HG02798 (cell line): ENCODE measurements at regions not wholly inside any gene's neighbourhood (a gene's known extent, or its start where the extent isn't known, plus 50 kb on each side); places are given as distances from the start of the nearest gene placed in this dataset.
"Not testable (repeated sequence)": the region's sequence is repeated elsewhere in the genome, so short reads cannot be mapped to it uniquely, and the experiment has no call there.

Experiments used
- ATAC-seq: cut with Tn5 transposase; IDR thresholded peaks from one replicate; pipeline ENCODE4 v1.9.1; 2021; ENCODE audit warnings: mild to moderate bottlenecking; ENCODE audit not compliant: unreplicated experiment, poor library complexity

GRCh38 chr13:66154976-66155375 lies 1075.2 kb downstream of the PCDH9 start:
- ATAC-seq = no peak

- ATAC-seq = no peak
These were observed 1075.8 kb downstream of the PCDH9 start for GRCh38 chr13:66154354-66154753.

DNA sequence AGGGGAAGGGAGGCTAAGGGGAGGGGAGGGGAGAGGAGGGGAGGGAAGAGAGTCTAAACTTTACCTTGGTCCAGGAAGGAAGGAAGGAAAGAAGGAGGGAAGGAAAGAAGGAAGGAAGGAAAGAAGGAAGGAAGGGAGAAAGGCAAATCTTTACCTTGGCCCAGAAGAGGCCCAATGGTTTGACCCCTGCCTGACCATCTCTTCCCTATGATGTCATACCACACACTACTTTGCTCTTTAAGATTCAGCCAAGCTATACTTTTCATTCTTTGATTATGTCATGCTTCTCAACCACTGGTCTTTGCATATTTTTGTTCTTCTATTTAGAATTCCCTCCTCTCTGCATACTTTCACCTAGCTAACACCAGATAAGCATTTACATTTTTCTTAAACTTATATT lies 1077.5 kb downstream of the PCDH9 start:
- no peak for ATAC-seq

DNA sequence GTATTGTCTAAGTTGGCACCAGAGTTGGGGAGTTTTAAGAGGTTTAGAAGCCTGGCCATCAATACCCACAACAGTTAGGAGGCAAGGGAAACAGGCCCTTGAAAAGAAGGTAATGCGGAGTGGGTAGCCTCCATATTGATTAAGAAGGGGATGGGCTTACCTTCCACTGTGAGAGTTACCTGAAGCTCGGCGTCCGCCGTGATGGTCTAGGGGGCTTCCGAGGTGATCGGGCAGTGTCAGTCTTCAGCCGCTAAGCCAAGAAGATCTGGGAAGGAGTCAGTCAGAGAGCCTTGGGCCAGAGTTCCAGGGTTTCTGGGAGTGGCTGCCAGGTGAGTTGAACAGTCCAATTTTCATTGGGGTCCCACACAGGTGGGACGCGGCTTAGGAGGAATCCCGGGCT lies 1085.8 kb downstream of the PCDH9 start:
- not testable (repeated sequence) for ATAC-seq

GRCh38 chr13:66139701-66140100 lies 1090.4 kb downstream of the PCDH9 start:
- peak; percentile 19 for ATAC-seq

DNA sequence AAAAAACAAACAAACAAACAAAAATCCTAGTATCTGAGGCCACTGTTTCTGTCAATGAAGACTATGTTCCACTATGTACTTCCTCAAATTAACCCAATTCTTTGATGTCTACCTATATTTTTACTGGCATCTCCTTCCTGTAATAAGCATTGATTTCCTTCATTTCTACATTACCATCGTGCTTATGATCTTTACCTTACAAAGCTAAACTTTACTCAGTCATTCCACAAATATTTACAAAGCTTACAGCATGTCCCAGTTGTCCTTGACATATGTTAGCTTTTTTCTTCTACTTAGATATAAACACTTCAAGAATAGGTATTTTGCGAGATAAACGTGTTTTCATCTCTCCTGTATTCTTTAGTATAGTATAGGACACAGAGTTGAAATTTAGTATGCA lies 1090.9 kb downstream of the PCDH9 start:
- no peak for ATAC-seq

- peak; percentile 91 for ATAC-seq
These were observed 1091.8 kb downstream of the PCDH9 start for GRCh38 chr13:66138172-66138811.

DNA sequence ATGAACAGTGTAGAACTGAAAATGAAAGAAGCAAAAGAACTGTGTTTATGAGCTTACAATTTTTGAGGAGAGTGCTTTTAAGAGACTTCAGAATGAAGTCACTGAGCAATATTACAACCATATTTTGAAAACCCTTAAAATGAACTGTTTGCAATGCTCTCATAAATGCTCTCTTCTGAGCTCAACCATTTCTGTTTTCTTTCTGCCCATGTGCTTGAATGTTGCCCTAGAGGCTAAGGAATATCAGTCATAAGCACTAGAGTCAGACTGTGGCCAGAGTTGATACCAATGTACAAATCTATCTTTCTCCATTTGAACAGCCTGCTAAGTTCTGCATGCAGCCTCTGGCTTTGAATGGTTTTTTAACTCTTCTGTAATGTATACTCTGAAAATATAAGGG lies 1092.8 kb downstream of the PCDH9 start:
- peak; percentile 24 for ATAC-seq

- ATAC-seq = peak; percentile 95
These were observed 1101.4 kb downstream of the PCDH9 start for GRCh38 chr13:66128692-66129269.

- ATAC-seq = peak; percentile 28
These were observed 1101.9 kb downstream of the PCDH9 start for GRCh38 chr13:66128201-66128600.

- no peak for ATAC-seq
These were observed 1112.6 kb downstream of the PCDH9 start for GRCh38 chr13:66117563-66117962.

DNA sequence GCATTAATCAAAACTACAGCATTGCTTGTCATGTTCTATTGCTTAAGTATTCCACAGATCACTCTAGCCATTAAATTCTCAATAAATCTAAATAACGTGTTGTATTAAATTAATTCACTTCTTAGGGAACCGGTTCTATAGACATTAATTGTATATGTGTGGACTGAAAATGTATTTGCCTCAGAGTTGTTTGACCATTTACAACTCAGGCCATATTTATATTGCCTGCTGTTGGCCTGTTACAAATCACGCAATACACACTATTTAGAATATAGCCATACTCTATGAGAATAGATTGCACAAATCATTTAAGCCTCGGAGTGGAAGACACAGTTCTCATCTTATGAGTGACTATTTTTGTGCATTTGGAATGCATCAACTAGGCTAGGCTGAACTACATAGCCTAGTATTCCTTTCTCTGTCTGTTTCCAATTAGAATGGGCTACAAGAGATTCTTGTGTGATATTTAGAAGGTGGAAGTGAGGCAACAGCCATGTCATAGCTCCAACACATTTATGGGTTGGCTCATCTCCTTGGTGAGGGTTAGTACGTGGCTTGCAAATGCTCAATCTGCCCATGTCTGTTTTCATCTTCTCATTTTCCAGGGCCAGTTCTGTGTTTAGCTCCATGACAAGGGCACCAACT lies 1116.1 kb downstream of the PCDH9 start:
- no peak for ATAC-seq

GRCh38 chr13:66111628-66112027 lies 1118.5 kb downstream of the PCDH9 start:
- ATAC-seq = no peak

DNA sequence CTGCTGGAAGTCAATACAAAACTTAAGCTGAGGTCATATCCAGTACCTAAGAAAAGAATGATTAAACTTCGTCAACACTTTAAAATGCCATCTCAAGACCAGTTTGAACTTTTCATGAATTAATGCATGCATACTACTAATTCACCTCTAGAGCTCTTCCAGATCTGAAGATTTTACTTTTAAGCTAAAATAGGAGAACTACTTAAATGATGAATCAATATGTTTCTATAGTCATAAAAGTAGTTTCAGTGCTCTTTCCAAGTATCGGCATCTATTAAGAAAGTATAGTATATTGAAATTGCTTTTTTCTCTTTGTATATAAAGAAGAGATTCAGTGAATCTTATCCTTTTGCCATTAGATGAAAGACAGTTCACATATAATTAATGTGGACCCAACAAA lies 1123.9 kb downstream of the PCDH9 start:
- ATAC-seq = no peak

DNA sequence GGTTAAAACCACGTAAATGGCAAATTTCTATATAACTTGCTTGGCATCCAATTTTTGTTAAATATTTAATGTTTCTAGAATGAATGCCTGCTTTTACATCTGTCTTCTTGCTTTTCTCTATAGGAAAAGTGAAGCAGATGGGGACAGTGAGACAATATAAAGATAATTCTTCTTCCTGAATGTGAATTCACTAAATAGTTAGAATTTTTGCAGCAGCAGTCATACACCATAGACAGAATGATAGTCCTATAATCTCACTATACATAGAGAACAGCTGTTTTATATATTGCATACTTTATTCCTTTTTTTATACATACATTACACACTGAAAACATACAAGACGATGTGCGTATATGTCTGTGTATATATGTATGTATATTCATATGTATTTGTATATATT lies 1127.3 kb downstream of the PCDH9 start:
- no peak for ATAC-seq

- no peak for ATAC-seq
These were observed 1130.3 kb downstream of the PCDH9 start for GRCh38 chr13:66099825-66100224.

DNA sequence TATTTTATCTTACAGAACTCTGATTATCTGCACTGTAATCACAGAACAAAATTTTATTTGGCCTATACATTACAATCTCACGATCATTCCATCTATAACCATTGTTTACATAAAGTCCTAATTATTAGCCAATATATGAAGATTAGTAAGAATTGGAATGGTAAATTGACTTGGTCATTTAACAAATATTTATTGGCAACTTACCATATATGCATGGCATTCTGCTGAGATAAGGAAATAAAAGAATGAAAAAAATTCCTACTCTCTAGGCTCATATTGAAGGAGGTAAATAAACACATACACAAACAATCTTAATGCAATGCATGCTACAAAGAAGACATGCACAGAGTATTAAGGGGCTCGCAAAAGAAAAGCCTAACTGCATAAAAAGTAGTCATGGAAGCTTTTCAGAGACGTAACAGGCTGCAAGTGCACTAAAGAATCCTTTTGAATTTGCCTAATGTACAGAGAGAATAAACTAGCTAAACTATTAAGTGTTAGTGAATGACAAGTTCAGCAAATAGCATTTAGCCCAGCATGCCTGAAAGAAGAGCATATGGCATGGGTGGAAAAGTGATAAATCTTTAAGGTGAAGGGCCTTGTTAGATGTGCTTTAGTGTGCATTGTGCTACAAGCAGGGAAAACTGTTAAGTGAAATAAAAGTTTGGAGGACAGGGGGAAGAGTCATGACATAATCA lies 1131.1 kb downstream of the PCDH9 start:
- ATAC-seq = no peak

DNA sequence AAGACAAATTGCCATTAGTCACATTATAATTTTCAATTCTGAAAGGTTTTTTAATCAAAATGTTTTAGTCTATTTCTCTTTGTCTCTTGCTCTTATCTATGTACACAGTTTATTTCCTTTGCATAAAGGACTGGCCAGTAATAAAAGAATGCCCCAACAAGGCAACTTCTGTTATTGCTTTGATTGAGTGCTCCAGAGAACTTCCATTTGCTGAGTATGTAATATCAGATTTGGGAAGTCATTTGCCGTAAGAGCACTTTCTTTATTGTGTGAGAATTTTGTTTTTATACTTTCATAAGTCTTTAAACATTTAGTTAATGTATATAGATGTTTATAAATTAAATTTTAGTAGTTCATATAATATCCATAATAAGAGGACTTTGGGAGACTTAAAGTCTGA lies 1140.4 kb downstream of the PCDH9 start:
- no peak for ATAC-seq

DNA sequence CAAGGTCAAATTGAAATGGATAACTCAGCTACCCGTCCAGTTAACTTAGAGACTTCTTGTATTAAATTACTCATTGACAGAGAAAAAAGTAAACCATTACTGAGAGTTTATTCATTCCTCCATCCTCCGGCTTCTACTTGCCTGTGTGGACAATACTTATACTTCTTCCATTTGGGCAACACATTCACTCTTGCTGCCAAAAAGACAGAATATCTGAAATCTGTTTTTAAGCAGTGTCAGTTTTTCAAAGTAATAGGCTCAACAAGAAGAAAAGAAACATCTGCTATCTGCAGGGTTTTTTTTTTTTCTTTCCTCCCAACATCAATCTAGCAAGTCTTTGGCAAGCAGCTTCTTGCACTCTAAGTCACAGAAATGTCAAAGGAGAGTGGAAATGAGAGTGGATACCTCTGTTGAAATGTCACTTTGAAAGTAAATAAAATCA lies 1142.8 kb downstream of the PCDH9 start:
- ATAC-seq = no peak

DNA sequence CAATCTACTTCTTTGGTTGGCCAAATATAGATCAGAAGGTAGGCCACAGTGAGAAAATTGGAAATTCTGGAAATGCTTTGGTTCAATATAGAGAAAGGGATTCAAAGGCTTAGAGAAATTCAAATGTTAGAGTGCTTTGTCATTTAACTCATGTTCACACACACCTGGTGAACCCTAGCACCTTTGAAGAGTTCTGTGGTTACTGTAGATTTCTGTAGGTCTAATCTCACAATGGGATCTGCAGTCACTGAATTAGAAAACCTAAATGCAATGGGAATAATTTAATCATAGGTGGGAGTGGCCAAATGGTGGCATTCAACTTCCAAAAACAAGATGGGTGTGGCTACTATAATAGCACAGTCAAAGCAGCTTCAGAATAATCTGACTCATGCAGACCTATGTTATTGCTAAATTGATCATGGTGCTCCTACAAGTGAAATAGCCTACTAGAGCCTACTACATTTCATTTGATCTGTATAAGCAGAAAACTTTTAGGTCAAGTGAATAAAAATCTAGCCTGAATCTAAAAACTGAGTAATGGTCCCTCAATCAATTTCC lies 1152.9 kb downstream of the PCDH9 start:
- no peak for ATAC-seq

DNA sequence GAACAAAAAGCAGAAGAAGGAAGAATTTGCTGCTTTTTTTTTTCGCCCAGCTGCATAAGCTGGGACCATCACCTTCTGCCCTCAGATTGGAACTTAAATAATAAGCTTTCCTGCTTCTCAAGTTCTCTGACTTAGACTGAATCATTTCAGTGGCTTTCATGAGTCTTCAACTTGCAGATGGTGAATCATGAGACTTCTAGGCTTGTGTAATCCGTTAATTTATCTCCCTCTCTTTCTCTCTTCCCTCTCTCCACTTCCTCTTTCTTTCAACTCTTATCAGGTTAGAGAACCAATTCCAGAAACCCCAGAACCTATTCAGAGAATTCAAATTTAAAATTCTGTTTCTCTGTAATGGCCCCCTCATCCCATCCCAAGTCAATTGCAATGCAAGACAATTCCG lies 1153.7 kb downstream of the PCDH9 start:
- ATAC-seq = no peak
